Astrocyte of the spinal cord (primary cell): ENCODE measurements at regions not wholly inside any gene's neighbourhood (a gene's known extent, or its start where the extent isn't known, plus 50 kb on each side); places are given as distances from the start of the nearest gene placed in this dataset.

Experiments
- DNase-seq: peaks from one replicate; pipeline ENCODE4 v3.0.0; 2011; ENCODE audit warnings: low read depth, low spot score
- H3K4me3 ChIP-seq: 2 replicates; pipeline ENCODE4 v1.5.1; 2011; ENCODE audit warnings: low read depth, mild to moderate bottlenecking, low read length, moderate library complexity
- in situ Hi-C: cut with HindIII; loops from 2 replicates; pipeline ENCODE4 v1.10.0; 2017; ENCODE audit warnings: low sequenced_read_pairs
- TF ChIP-seq, protein P1 (sequence below): IDR thresholded peaks from 2 replicates; pipeline ENCODE4 v1.5.1; 2012; ENCODE audit warnings: low read depth, mild to moderate bottlenecking, low read length, inconsistent platforms

- no peak overlapping the region for H3K4me3 ChIP-seq
- DNase-seq, result no peak
- in situ Hi-C loops, result no loop called here
- TF ChIP-seq, protein P1, sequence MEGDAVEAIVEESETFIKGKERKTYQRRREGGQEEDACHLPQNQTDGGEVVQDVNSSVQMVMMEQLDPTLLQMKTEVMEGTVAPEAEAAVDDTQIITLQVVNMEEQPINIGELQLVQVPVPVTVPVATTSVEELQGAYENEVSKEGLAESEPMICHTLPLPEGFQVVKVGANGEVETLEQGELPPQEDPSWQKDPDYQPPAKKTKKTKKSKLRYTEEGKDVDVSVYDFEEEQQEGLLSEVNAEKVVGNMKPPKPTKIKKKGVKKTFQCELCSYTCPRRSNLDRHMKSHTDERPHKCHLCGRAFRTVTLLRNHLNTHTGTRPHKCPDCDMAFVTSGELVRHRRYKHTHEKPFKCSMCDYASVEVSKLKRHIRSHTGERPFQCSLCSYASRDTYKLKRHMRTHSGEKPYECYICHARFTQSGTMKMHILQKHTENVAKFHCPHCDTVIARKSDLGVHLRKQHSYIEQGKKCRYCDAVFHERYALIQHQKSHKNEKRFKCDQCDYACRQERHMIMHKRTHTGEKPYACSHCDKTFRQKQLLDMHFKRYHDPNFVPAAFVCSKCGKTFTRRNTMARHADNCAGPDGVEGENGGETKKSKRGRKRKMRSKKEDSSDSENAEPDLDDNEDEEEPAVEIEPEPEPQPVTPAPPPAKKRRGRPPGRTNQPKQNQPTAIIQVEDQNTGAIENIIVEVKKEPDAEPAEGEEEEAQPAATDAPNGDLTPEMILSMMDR, result no peak
These were observed 237.3 kb upstream of the STS start for GRCh38 chrX:6910218-6910617.

GRCh38 chrX:6909396-6909795 is 238.1 kb upstream of the STS start:
- TF ChIP-seq, protein P1, result no peak
- DNase-seq, result no peak
- H3K4me3 ChIP-seq, result no peak overlapping the region
- in situ Hi-C loops, result no loop called here

DNA sequence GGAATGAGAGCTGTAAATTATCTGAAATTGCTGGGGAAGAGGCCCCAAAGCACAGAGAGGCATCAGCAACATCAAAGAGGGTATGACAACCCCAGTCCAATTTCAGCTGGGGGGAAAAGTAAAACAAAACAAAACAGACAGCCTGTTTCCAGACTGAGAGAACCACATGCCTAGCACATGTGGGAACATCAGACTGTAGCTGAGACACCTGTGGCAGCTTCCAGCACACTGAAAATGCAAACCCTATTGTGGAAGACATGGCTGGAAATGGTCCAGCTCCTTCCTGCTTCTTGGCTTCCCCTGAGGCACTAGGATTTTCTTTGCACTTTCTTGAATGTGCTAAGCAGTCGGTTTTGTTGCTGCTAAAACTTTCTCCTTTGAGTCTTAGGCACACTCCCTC is 240.9 kb upstream of the STS start:
- TF ChIP-seq, protein P1, result no peak
- in situ Hi-C loops, result no loop called here
- DNase-seq, result no peak

GRCh38 chrX:6904156-6904555 is 243.4 kb upstream of the STS start:
- TF ChIP-seq, protein P1, result no peak
- in situ Hi-C loops, result no loop called here
- DNase-seq, result no peak
- H3K4me3 ChIP-seq, result no peak overlapping the region

More for the DNA sequence above, 240.9 kb upstream of the STS start:
- H3K4me3 ChIP-seq, result no peak overlapping the region

- no peak overlapping the region for H3K4me3 ChIP-seq
- TF ChIP-seq, protein P1, result no peak
- in situ Hi-C loops, result no loop called here
- no peak for DNase-seq
These were observed 249.1 kb upstream of the STS start for GRCh38 chrX:6898371-6898770.

GRCh38 chrX:6891404-6891803 is 256.1 kb upstream of the STS start:
- DNase-seq, result no peak
- no peak overlapping the region for H3K4me3 ChIP-seq
- in situ Hi-C loops, result no loop called here
- TF ChIP-seq, protein P1, result no peak
